ENCODE measurements at regions not wholly inside any gene's neighbourhood (a gene's known extent, or its start where the extent isn't known, plus 50 kb on each side); places are given as distances from the start of the nearest gene placed in this dataset.
"Not testable (repeated sequence)": the region's sequence is repeated elsewhere in the genome, so short reads cannot be mapped to it uniquely, and the experiment has no call there.

GRCh38 chr20:30585244-30585796, 672.1 kb upstream of the DEFB115 start:
- peak overlapping the region in 1 of 5 donors; percentile 8 for H3K27ac ChIP-seq
- H3K4me3 ChIP-seq: peak overlapping the region in 1 of 4 donors; percentile 43
- H3K27me3 ChIP-seq; H3K9me3 ChIP-seq (replicated peaks in 1 of 3); H3K36me3 ChIP-seq (replicated peaks in 1 of 2); intact Hi-C loops (cut with DNase I); H3K4me1 ChIP-seq (replicated peaks in 1 of 2): not testable (repeated sequence)
- WGBS, 4 donors: 5 to 26% (median 10%) methylated on average over 2 to 49 of the region's 49 CpGs; no CpG with 5 or more reads in 1 of the 4 donors
- TF ChIP-seq POLR2A (IDR thresholded peaks at IDR 0.05) (peak in 1 of 2 donors; percentile 79), CTCF (IDR thresholded peaks at IDR 0.05) (peak; percentile 33 to 87 (median 56))
- peak; percentile 46 to 91 (median 80) for DNase-seq

- H3K36me3 ChIP-seq (replicated peaks in 1 of 2); DNase-seq; intact Hi-C loops (cut with DNase I); H3K4me1 ChIP-seq (replicated peaks in 1 of 2); H3K27me3 ChIP-seq; H3K9me3 ChIP-seq (replicated peaks in 1 of 3); H3K27ac ChIP-seq: not testable (repeated sequence)
- WGBS, 4 donors: 0 to 13% (median 7%) methylated on average over 5 to 24 of the region's 30 CpGs; no CpG with 5 or more reads in 1 of the 4 donors
- peak overlapping the region in 1 of 4 donors; percentile 43 for H3K4me3 ChIP-seq
These were observed 671.3 kb upstream of the DEFB115 start for GRCh38 chr20:30586178-30586577.

GRCh38 chr20:30593572-30593971, 663.9 kb upstream of the DEFB115 start:
- 65 to 85% (median 79%) methylated on average over 15 to 22 of the region's 22 CpGs for WGBS, 4 donors
- no peak for TF ChIP-seq POLR2A (IDR thresholded peaks at IDR 0.05)
- TF ChIP-seq CTCF (IDR thresholded peaks at IDR 0.05): no peak
- no peaks in the 10 kb centered on the region for H3K27me3 ChIP-seq
- intact Hi-C loops (cut with DNase I): no loop called here
- no peak overlapping the region for H3K27ac ChIP-seq
- no peak for DNase-seq
- H3K4me3 ChIP-seq: no peak overlapping the region
- no peaks in the 10 kb centered on the region for H3K4me1 ChIP-seq (replicated peaks in 1 of 2)
- no peaks in the 10 kb centered on the region for H3K36me3 ChIP-seq (replicated peaks in 1 of 2)
- H3K9me3 ChIP-seq (replicated peaks in 1 of 3): no peaks in the 10 kb centered on the region

- Histone ChIP-seq H3K9me3 (replicated peaks in 1 of 3) (no peaks in the 10 kb centered on the region), H3K27me3 (no peaks in the 10 kb centered on the region), H3K36me3 (replicated peaks in 1 of 2) (no peaks in the 10 kb centered on the region), H3K4me3 (no peak overlapping the region), H3K27ac (no peak overlapping the region), H3K4me1 (replicated peaks in 1 of 2) (no peaks in the 10 kb centered on the region)
- 82 to 86% (median 85%) methylated on average over 15 to 18 of the region's 18 CpGs for WGBS, 4 donors
- no peak for TF ChIP-seq CTCF (IDR thresholded peaks at IDR 0.05)
- no peak for TF ChIP-seq POLR2A (IDR thresholded peaks at IDR 0.05)
- intact Hi-C loops (cut with DNase I): no loop called here
- no peak for DNase-seq
These were observed 663.4 kb upstream of the DEFB115 start for GRCh38 chr20:30594112-30594511.

- TF ChIP-seq CTCF (IDR thresholded peaks at IDR 0.05) (no peak), POLR2A (IDR thresholded peaks at IDR 0.05) (no peak)
- Histone ChIP-seq H3K27me3 (no peaks in the 10 kb centered on the region), H3K36me3 (replicated peaks in 1 of 2) (no peaks in the 10 kb centered on the region), H3K9me3 (replicated peaks in 1 of 3) (no peaks in the 10 kb centered on the region), H3K4me1 (replicated peaks in 1 of 2) (no peaks in the 10 kb centered on the region), H3K4me3 (no peak overlapping the region), H3K27ac (no peak overlapping the region)
- 80 to 90% (median 85%) methylated on average over 3 of the region's 3 CpGs for WGBS, 4 donors
- intact Hi-C loops (cut with DNase I): no loop called here
- DNase-seq: no peak
These were observed 661.8 kb upstream of the DEFB115 start for GRCh38 chr20:30595698-30596097.

- not testable (repeated sequence) for H3K27ac ChIP-seq, DNase-seq
- WGBS, 4 donors: 54 to 82% (median 71%) methylated on average over 1 to 2 of the region's 2 CpGs
These were observed 660.0 kb upstream of the DEFB115 start for GRCh38 chr20:30597429-30597828.

More at GRCh38 chr20:30597429-30597828, 660.0 kb upstream of the DEFB115 start:
- H3K27me3 ChIP-seq; intact Hi-C loops (cut with DNase I); H3K9me3 ChIP-seq (replicated peaks in 1 of 3); H3K4me3 ChIP-seq; H3K4me1 ChIP-seq (replicated peaks in 1 of 2); H3K36me3 ChIP-seq (replicated peaks in 1 of 2): not testable (repeated sequence)

Data from adrenal gland (tissue), 9 donors.